C4-2B (cell line): ENCODE measurements at regions not wholly inside any gene's neighbourhood (a gene's known extent, or its start where the extent isn't known, plus 50 kb on each side); places are given as distances from the start of the nearest gene placed in this dataset.

Source experiments
- CTCF ChIP-seq: fragments of 450-650 bp; conservative IDR thresholded peaks from 2 replicates; pipeline ENCODE4 v1.5.1; 2017; ENCODE audit warnings: mild to moderate bottlenecking
- ZFX ChIP-seq: fragments of 450-650 bp; IDR thresholded peaks from 2 replicates; pipeline ENCODE4 v1.6.1; 2017

- TF ChIP-seq CTCF (no peak), ZFX (no peak)
Measured at GRCh38 chr10:47222461-47222860, 77.5 kb upstream of the GDF10 start.
